Fibroblast of mammary gland (primary cell): ENCODE measurements at regions not wholly inside any gene's neighbourhood (a gene's known extent, or its start where the extent isn't known, plus 50 kb on each side); places are given as distances from the start of the nearest gene placed in this dataset.

ENCODE experiments used
- DNase-seq: peaks from one replicate; pipeline ENCODE4 v3.0.0-alpha.2; 2010; ENCODE audit warnings: low read depth
- H3K4me3 ChIP-seq: 2 replicates; pipeline ENCODE4 v1.5.1; 2011; ENCODE audit warnings: low read depth, mild to moderate bottlenecking, low read length, moderate library complexity; ENCODE audit not compliant: control insufficient read depth
- TF ChIP-seq, protein P1 (sequence below): conservative IDR thresholded peaks from 2 replicates; pipeline ENCODE4 v1.5.1; 2011; ENCODE audit warnings: low read depth, low read length, inconsistent platforms; ENCODE audit not compliant: control insufficient read depth, insufficient read depth

DNA sequence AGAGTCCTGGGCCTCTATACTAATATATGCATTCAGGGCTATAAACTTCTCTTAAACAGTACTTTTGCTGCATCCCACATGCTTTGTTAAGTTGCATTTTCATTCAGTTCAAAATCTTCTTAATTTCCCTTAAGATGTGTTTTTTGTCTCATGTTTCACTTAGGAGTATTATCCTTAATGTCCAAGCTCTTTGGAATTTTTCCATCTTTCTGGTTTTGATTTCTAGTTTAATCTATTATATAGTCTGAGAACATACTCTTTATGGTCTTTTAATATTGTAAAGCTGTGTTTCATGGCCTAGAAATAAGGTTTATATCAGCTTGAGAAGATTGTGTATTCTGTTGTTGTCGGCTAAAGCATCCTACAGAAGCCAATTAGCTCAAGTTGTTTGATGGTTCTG lies 1041.8 kb downstream of the PLA2G4A start:
- DNase-seq = no peak
- TF ChIP-seq, protein P1, sequence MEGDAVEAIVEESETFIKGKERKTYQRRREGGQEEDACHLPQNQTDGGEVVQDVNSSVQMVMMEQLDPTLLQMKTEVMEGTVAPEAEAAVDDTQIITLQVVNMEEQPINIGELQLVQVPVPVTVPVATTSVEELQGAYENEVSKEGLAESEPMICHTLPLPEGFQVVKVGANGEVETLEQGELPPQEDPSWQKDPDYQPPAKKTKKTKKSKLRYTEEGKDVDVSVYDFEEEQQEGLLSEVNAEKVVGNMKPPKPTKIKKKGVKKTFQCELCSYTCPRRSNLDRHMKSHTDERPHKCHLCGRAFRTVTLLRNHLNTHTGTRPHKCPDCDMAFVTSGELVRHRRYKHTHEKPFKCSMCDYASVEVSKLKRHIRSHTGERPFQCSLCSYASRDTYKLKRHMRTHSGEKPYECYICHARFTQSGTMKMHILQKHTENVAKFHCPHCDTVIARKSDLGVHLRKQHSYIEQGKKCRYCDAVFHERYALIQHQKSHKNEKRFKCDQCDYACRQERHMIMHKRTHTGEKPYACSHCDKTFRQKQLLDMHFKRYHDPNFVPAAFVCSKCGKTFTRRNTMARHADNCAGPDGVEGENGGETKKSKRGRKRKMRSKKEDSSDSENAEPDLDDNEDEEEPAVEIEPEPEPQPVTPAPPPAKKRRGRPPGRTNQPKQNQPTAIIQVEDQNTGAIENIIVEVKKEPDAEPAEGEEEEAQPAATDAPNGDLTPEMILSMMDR = no peak
- no peak overlapping the region for H3K4me3 ChIP-seq

- no peak for DNase-seq
- TF ChIP-seq, protein P1 = no peak
- H3K4me3 ChIP-seq = no peak overlapping the region
Observed at GRCh38 chr1:187871177-187871845, 1042.6 kb downstream of the PLA2G4A start.

DNA sequence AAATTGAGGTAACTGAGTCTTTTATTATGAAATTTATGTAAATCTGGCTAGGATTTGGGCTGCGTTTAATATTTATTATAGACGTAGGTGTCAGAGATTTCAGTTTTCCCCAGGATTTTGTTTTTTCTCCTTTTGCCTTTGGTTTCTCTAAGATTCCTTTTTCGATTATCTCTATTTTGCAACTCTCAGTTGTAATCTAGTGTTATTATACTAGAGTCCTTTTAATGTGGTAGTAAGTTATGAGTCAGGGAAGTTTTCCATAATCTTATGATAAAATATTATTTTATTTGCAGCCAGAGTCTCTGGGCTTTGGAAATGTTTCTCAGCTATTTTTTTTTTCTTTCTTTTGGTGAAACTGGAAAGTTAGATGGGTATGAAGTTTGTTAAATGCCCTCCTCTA lies 1043.8 kb downstream of the PLA2G4A start:
- TF ChIP-seq, protein P1 = no peak
- no peak overlapping the region for H3K4me3 ChIP-seq
- DNase-seq = no peak

GRCh38 chr1:187873126-187873525 lies 1044.4 kb downstream of the PLA2G4A start:
- TF ChIP-seq, protein P1 = no peak
- no peak for DNase-seq
- no peak overlapping the region for H3K4me3 ChIP-seq

- no peak for DNase-seq
- TF ChIP-seq, protein P1 = no peak
- no peak overlapping the region for H3K4me3 ChIP-seq
Observed at GRCh38 chr1:187876775-187877174, 1048.0 kb downstream of the PLA2G4A start.

- no peak for DNase-seq
- H3K4me3 ChIP-seq = no peak overlapping the region
- TF ChIP-seq, protein P1 = no peak
Observed at GRCh38 chr1:187877220-187877619, 1048.5 kb downstream of the PLA2G4A start.

DNA sequence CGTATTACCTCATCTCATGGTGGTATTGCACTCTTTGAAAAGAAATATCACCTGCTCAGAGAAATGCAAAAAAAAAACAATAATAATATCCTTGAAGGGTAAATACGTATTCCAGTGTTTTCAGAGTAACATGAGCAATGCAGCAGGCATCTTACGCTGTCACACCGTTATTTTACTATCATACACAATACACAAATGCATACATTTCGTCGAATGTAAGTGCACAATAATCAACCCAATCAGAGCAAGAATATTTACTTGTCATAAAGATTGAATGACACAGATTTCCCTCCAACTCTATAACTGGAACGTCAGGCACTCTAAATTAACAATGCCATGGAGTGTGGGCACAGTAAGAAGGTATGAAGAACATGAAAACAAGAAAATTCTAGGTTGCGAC lies 1050.1 kb downstream of the PLA2G4A start:
- no peak for DNase-seq
- TF ChIP-seq, protein P1 = no peak
- no peak overlapping the region for H3K4me3 ChIP-seq
